ENCODE measurements at regions not wholly inside any gene's neighbourhood (a gene's known extent, or its start where the extent isn't known, plus 50 kb on each side); places are given as distances from the start of the nearest gene placed in this dataset.

DNA sequence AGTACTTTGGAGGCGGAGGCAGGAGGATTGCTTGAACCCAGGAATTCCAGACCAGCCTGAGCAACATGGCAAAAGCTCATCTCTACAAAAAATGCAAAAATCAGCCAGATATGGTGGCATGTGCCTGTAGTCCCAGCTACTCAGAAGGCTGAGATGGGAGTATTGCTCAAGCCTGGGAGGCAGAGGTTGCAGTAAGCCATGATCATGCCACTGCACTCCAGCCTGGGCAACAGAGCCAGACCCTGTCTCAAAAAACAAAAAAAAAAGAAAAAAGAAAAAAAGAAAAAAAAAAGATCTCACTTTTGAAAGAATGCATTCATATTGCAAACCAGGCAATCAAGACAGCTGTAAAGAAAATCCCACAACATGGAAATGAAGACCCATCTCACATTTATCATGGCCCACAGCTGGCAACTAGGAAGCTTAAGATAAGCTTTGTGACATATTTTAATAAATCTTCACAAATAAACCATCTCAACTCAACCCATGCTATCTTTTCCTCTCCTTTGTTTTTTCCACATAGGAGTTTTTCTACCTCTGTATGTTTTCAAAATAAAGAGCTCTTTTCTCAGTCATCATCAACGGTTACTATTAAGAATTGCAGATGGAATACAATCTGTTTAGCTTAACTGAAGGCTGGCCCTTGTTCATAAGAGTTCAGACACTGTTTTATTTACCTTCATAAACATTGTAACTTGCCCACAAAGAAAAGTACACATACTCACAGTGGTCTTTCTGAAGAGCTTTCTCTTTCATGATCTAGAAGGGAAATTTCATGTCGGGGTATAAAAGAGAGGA is 137.0 kb downstream of the MREG start:
- TF ChIP-seq CTCF (IDR thresholded peaks at IDR 0.05; ENCODE audit: borderline replicate concordance, extremely low read depth, insufficient read depth), result no peak

DNA sequence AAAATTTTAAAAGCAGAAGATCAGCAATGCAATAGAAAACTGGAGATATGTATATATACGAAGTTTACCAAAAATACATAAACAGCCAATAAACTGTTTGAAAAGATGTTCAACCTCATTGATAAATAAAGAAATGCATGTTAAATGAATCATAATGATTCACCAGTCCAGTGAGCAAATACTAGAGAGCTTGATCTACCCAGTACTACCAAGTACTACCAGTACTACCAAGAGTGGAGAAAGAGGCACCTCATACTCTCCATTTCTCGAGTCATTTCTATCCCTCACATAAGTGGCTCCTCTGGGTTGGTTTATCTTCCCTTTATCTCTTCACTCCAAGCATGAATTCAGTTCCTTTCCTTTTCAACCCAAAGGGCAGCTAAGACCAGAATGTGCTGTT is 138.9 kb downstream of the MREG start:
- H3K27me3 ChIP-seq (ENCODE audit: control insufficient read depth, insufficient read depth, low read length), result no peaks in the 10 kb centered on the region
- H3K4me3 ChIP-seq (ENCODE audit: low read length in 3 of 3), result no peak overlapping the region
- no peak overlapping the region for H3K9ac ChIP-seq (ENCODE audit: low read length in 3 of 3)
- no peak for TF ChIP-seq CTCF (IDR thresholded peaks at IDR 0.05; ENCODE audit: borderline replicate concordance, extremely low read depth, insufficient read depth)
- intact Hi-C loops (cut with DNase I), result no loop called here
- peaks cover 0 to 5% (median 0%) of the 10 kb centered on the region in 3 donors for H3K9me3 ChIP-seq (ENCODE audit: control insufficient read depth in 2 of 3, insufficient read depth in 1 of 3, low read length in 3 of 3)
- no peaks in the 10 kb centered on the region for H3K36me3 ChIP-seq (ENCODE audit: control insufficient read depth in 2 of 3, insufficient read depth in 3 of 3, low read length in 3 of 3)
- FAIRE-seq (no peak), DNase-seq (no peak)
- no peaks in the 10 kb centered on the region for H3K4me1 ChIP-seq (ENCODE audit: control insufficient read depth in 2 of 3, insufficient read depth in 2 of 3, low read depth in 1 of 3, low read length in 3 of 3)
- H3K27ac ChIP-seq (ENCODE audit: low read depth in 2 of 2, low read length in 2 of 2), result no peak overlapping the region

More for the DNA sequence above, 137.0 kb downstream of the MREG start:
- no peak overlapping the region for H3K4me3 ChIP-seq (ENCODE audit: low read length in 3 of 3)
- no peak overlapping the region for H3K9ac ChIP-seq (ENCODE audit: low read length in 3 of 3)
- intact Hi-C loops (cut with DNase I), result no loop called here
- DNase-seq (no peak), FAIRE-seq (no peak)
- H3K4me1 ChIP-seq (ENCODE audit: control insufficient read depth in 2 of 3, insufficient read depth in 2 of 3, low read depth in 1 of 3, low read length in 3 of 3), result no peaks in the 10 kb centered on the region
- H3K27ac ChIP-seq (ENCODE audit: low read depth in 2 of 2, low read length in 2 of 2), result no peak overlapping the region
- no peaks in the 10 kb centered on the region for H3K36me3 ChIP-seq (ENCODE audit: control insufficient read depth in 2 of 3, insufficient read depth in 3 of 3, low read length in 3 of 3)
- peaks cover 0 to 5% (median 0%) of the 10 kb centered on the region in 3 donors for H3K9me3 ChIP-seq (ENCODE audit: control insufficient read depth in 2 of 3, insufficient read depth in 1 of 3, low read length in 3 of 3)
- no peaks in the 10 kb centered on the region for H3K27me3 ChIP-seq (ENCODE audit: control insufficient read depth, insufficient read depth, low read length)

DNA sequence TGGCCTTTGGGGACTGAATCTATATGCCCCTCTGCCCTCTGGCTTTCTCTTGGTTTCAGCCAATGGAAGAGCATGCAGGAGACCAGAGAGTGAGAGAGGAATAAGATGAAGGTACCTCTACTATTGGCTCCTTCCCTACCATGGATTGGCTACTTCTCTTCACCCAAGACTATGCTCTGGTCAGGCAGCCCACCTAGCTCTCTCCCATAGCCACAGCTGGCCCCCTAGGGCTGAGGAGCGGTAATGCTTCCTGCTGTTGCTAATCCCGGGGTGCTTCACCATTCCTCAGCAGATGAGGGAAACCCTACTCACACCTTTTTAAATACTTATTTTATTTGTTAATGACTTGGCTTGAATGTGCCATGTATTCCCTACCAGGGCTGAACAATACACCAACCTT is 142.4 kb downstream of the MREG start:
- Histone ChIP-seq H3K4me3 (ENCODE audit: low read length in 3 of 3) (no peak overlapping the region), H3K27me3 (ENCODE audit: control insufficient read depth, insufficient read depth, low read length) (no peaks in the 10 kb centered on the region), H3K9ac (ENCODE audit: low read length in 3 of 3) (no peak overlapping the region), H3K9me3 (ENCODE audit: control insufficient read depth in 2 of 3, insufficient read depth in 1 of 3, low read length in 3 of 3) (no peaks in the 10 kb centered on the region), H3K36me3 (ENCODE audit: control insufficient read depth in 2 of 3, insufficient read depth in 3 of 3, low read length in 3 of 3) (no peaks in the 10 kb centered on the region), H3K4me1 (ENCODE audit: control insufficient read depth in 2 of 3, insufficient read depth in 2 of 3, low read depth in 1 of 3, low read length in 3 of 3) (no peaks in the 10 kb centered on the region), H3K27ac (ENCODE audit: low read depth in 2 of 2, low read length in 2 of 2) (no peak overlapping the region)
- intact Hi-C loops (cut with DNase I), result no loop called here
- DNase-seq, result no peak
- TF ChIP-seq CTCF (IDR thresholded peaks at IDR 0.05; ENCODE audit: borderline replicate concordance, extremely low read depth, insufficient read depth), result no peak
- FAIRE-seq, result no peak
